Right cardiac atrium (tissue), 5 donors: ENCODE measurements at regions not wholly inside any gene's neighbourhood (a gene's known extent, or its start where the extent isn't known, plus 50 kb on each side); places are given as distances from the start of the nearest gene placed in this dataset.

ENCODE experiments used
- ATAC-seq, 2 donors: fragments of 200-7000 bp; cut with Tn5 transposase; one replicate each; pipeline versions ENCODE4 v1.8.0 to v1.9.1; 2020; ENCODE audit warnings: moderate library complexity in 2 of 2, mild to moderate bottlenecking in 1 of 2
- DNase-seq, 3 donors: peaks; one replicate each; pipeline ENCODE4 v3.0.0-alpha.2; 2020
- H3K27ac ChIP-seq: one replicate; pipeline ENCODE4 v1.5.1; 2013; ENCODE audit warnings: mild to moderate bottlenecking, low read length, control low read depth, moderate library complexity
- H3K27me3 ChIP-seq: one replicate; pipeline ENCODE4 v1.6.1; 2013; ENCODE audit not compliant: control insufficient read depth, insufficient read depth
- H3K4me1 ChIP-seq: one replicate; pipeline ENCODE4 v1.6.1; 2013; ENCODE audit warnings: low read length; ENCODE audit not compliant: control insufficient read depth, insufficient read depth
- H3K4me3 ChIP-seq: one replicate; pipeline ENCODE4 v1.5.1; 2013; ENCODE audit warnings: low read length, control low read depth
- H3K9me3 ChIP-seq: one replicate; pipeline ENCODE4 v1.6.1; 2013; ENCODE audit warnings: low read length; ENCODE audit not compliant: control insufficient read depth
- WGBS: extraction: QIAGEN DNeasy Blood & Tissue Kit; methylation state at CpG from one replicate; pipeline ENCODE4 v1.1.7; 2013; 5-methylcytosine and 5-hydroxymethylcytosine counted together
- intact Hi-C, 4 donors: fragments of 100-400 bp; cut with DNase I; formaldehyde crosslinking; loops; one replicate each; pipeline versions ENCODE4 v1.11.0 to v1.14.0; 2022 to 2023
- donor health status: healthy with polysubstance abuse.
- donor health status: DM: no; HTN: yes; CAD: no.
- donor health status: DM: no; HTN: no; CAD: no.
- donor health status: DM: no; HTN: yes; CAD: no; lungs with severe emphysema.
- donor health status: DM: yes; HTN: yes; CAD: no.

- intact Hi-C loops: no loop called here
These were observed 176.0 kb upstream of the SEL1L start for GRCh38 chr14:81709681-81710080.

GRCh38 chr14:81710232-81710845, 176.7 kb upstream of the SEL1L start:
- 43% methylated on average over 2 of the region's 2 CpGs for WGBS
- H3K27ac ChIP-seq: no peak overlapping the region
- no peaks in the 10 kb centered on the region for H3K4me1 ChIP-seq
- intact Hi-C loops: no loop called here
- ATAC-seq (no peak), DNase-seq (no peak)
- no peaks in the 10 kb centered on the region for H3K9me3 ChIP-seq
- no peaks in the 10 kb centered on the region for H3K27me3 ChIP-seq
- H3K4me3 ChIP-seq: no peak overlapping the region

More at GRCh38 chr14:81709681-81710080, 176.0 kb upstream of the SEL1L start:
- Histone ChIP-seq H3K27me3 (no peaks in the 10 kb centered on the region), H3K4me1 (no peaks in the 10 kb centered on the region), H3K4me3 (no peak overlapping the region), H3K9me3 (no peaks in the 10 kb centered on the region), H3K27ac (no peak overlapping the region)
- DNase-seq (no peak), ATAC-seq (no peak)
- 63% methylated on average over 6 of the region's 6 CpGs for WGBS

GRCh38 chr14:81715731-81716130, 182.1 kb upstream of the SEL1L start:
- H3K27me3 ChIP-seq: no peaks in the 10 kb centered on the region
- H3K9me3 ChIP-seq: no peaks in the 10 kb centered on the region
- H3K27ac ChIP-seq: no peak overlapping the region
- intact Hi-C loops: no loop called here
- 58% methylated on average over 1 of the region's 1 CpG for WGBS
- DNase-seq (no peak), ATAC-seq (no peak)
- H3K4me1 ChIP-seq: no peaks in the 10 kb centered on the region
- H3K4me3 ChIP-seq: no peak overlapping the region

DNA sequence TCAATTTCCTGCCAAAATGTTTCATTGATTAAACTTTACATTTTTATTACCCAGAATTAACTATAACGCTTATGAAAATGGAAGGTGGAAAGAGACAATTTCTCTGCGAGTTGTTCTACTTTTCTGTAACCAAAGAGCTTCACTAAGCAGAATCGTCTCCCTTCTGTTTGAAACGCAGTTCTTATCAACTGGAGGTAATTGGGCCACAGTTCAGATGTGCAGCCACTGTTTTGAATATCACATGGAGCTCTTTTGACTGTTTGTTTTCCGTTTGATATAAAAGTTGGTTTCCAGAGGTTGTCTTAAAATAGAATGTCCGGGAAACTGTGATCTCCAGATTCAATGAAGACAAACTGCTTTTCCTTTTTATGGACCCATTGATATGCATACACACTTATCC, 183.3 kb upstream of the SEL1L start:
- DNase-seq: no peak
- H3K4me3 ChIP-seq: no peak overlapping the region
- no peaks in the 10 kb centered on the region for H3K9me3 ChIP-seq
- ATAC-seq: no peak
- H3K27ac ChIP-seq: no peak overlapping the region
- 40% methylated on average over 6 of the region's 6 CpGs for WGBS
- no peaks in the 10 kb centered on the region for H3K4me1 ChIP-seq
- intact Hi-C loops: no loop called here
- H3K27me3 ChIP-seq: no peaks in the 10 kb centered on the region

GRCh38 chr14:81723956-81724355, 190.3 kb upstream of the SEL1L start:
- Histone ChIP-seq H3K27me3 (no peaks in the 10 kb centered on the region), H3K9me3 (no peaks in the 10 kb centered on the region), H3K27ac (no peak overlapping the region), H3K4me3 (no peak overlapping the region), H3K4me1 (no peaks in the 10 kb centered on the region)
- intact Hi-C loops: no loop called here
- ATAC-seq (no peak), DNase-seq (no peak)
- 84% methylated on average over 2 of the region's 2 CpGs for WGBS

GRCh38 chr14:81727218-81727617, 193.6 kb upstream of the SEL1L start:
- Histone ChIP-seq H3K9me3 (no peaks in the 10 kb centered on the region), H3K27ac (no peak overlapping the region), H3K4me3 (no peak overlapping the region), H3K27me3 (no peaks in the 10 kb centered on the region), H3K4me1 (no peaks in the 10 kb centered on the region)
- no peak for ATAC-seq
- peak in 1 of 3 donors; percentile 14 for DNase-seq
- 36% methylated on average over 2 of the region's 2 CpGs for WGBS
- intact Hi-C loops: no loop called here

- Histone ChIP-seq H3K4me3 (no peak overlapping the region), H3K27me3 (no peaks in the 10 kb centered on the region), H3K4me1 (no peaks in the 10 kb centered on the region), H3K9me3 (no peaks in the 10 kb centered on the region), H3K27ac (no peak overlapping the region)
- 82% methylated on average over 2 of the region's 2 CpGs for WGBS
- no peak for ATAC-seq
- intact Hi-C loops: no loop called here
- no peak for DNase-seq
These were observed 194.8 kb upstream of the SEL1L start for GRCh38 chr14:81728447-81728846.

- WGBS: 74% methylated on average over 3 of the region's 3 CpGs
These were observed 196.0 kb upstream of the SEL1L start for GRCh38 chr14:81729622-81730021.

DNA sequence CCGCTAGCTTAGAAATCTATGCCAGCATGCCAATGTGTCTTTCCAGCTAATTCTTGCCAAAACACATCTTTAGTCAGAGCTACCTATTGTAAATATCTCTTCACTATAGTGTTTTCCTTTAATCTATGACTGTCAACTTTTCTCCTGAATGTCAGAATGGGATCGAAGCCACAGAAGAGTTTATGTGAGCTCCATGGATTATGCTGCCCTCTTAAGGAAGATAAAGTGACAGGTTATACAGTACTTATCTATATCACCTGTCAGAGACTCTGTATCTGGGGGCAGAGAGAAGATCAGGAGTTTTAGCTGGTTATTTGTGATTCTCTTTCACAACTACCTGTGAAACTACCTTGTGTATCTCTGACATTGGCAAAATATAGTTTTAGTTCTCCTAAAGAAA, 204.3 kb upstream of the SEL1L start:
- WGBS: 78% methylated on average over 2 of the region's 2 CpGs

More at GRCh38 chr14:81729622-81730021, 196.0 kb upstream of the SEL1L start:
- intact Hi-C loops: no loop called here
- ATAC-seq: no peak
- Histone ChIP-seq H3K9me3 (no peaks in the 10 kb centered on the region), H3K27ac (no peak overlapping the region), H3K4me1 (no peaks in the 10 kb centered on the region), H3K27me3 (no peaks in the 10 kb centered on the region), H3K4me3 (no peak overlapping the region)
- DNase-seq: no peak

GRCh38 chr14:81738946-81739659, 205.4 kb upstream of the SEL1L start:
- intact Hi-C loops: no loop called here
- DNase-seq: no peak
- Histone ChIP-seq H3K4me3 (no peak overlapping the region), H3K9me3 (no peaks in the 10 kb centered on the region), H3K27ac (no peak overlapping the region), H3K4me1 (no peaks in the 10 kb centered on the region), H3K27me3 (no peaks in the 10 kb centered on the region)
- no peak for ATAC-seq
- 81% methylated on average over 4 of the region's 4 CpGs for WGBS

More for the DNA sequence above, 204.3 kb upstream of the SEL1L start:
- intact Hi-C loops: no loop called here
- Histone ChIP-seq H3K4me3 (no peak overlapping the region), H3K27ac (no peak overlapping the region), H3K27me3 (no peaks in the 10 kb centered on the region), H3K4me1 (no peaks in the 10 kb centered on the region), H3K9me3 (no peaks in the 10 kb centered on the region)
- no peak for DNase-seq
- no peak for ATAC-seq

DNA sequence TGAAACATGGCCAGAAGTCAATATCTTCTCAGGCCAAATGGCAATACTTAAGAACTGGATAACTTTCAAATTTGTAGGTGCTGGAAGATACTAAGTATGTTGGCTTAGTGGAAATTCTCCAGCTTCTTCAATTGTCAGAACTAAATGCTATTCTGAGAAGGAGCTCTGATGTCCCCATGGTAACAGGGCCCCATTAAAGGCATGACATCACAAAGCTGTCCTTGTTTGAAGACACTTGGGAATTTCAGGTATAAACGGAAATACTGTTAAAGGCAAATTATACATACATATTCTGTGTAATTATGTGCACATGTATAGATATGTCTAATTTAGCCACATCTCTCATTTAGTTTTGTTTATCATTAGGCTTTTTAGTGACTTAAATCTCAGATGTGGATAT, 210.0 kb upstream of the SEL1L start:
- WGBS: 78% methylated on average over 1 of the region's 1 CpG
- no peak for DNase-seq
- intact Hi-C loops: no loop called here
- H3K9me3 ChIP-seq: no peaks in the 10 kb centered on the region
- no peaks in the 10 kb centered on the region for H3K4me1 ChIP-seq
- H3K27me3 ChIP-seq: no peaks in the 10 kb centered on the region
- no peak overlapping the region for H3K27ac ChIP-seq
- no peak overlapping the region for H3K4me3 ChIP-seq
- ATAC-seq: no peak
